Head of caudate nucleus (tissue), 42 donors: ENCODE measurements at regions not wholly inside any gene's neighbourhood (a gene's known extent, or its start where the extent isn't known, plus 50 kb on each side); places are given as distances from the start of the nearest gene placed in this dataset.
"Not testable (repeated sequence)": the region's sequence is repeated elsewhere in the genome, so short reads cannot be mapped to it uniquely, and the experiment has no call there.

Experiments
- DNase-seq, 42 donors: peaks; one replicate each; pipeline versions ENCODE4 v3.0.0 to v3.0.0-alpha.2; 2020 to 2021; ENCODE audit warnings: mixed read lengths in 7 of 42
- intact Hi-C: fragments of 100-400 bp; cut with DNase I; formaldehyde crosslinking; loops from one replicate; pipeline ENCODE4 v1.15.0; 2022

- no peak for DNase-seq
Measured at GRCh38 chr5:130316971-130317680, 412.9 kb downstream of the CHSY3 start.

GRCh38 chr5:130295235-130295634, 391.0 kb downstream of the CHSY3 start:
- intact Hi-C loops = no loop called here
- no peak for DNase-seq

More at GRCh38 chr5:130316971-130317680, 412.9 kb downstream of the CHSY3 start:
- intact Hi-C loops = no loop called here

GRCh38 chr5:130294798-130295197, 390.5 kb downstream of the CHSY3 start:
- intact Hi-C loops, DNase-seq: not testable (repeated sequence)

GRCh38 chr5:130290219-130290618, 386.0 kb downstream of the CHSY3 start:
- DNase-seq = no peak
- intact Hi-C loops = no loop called here

- no peak for DNase-seq
- intact Hi-C loops = no loop called here
Measured at GRCh38 chr5:130289132-130290088, 385.1 kb downstream of the CHSY3 start.

- intact Hi-C loops = no loop called here
- no peak for DNase-seq
Measured at GRCh38 chr5:130287438-130287837, 383.2 kb downstream of the CHSY3 start.

- DNase-seq = no peak
- intact Hi-C loops = no loop called here
Measured at GRCh38 chr5:130286971-130287370, 382.7 kb downstream of the CHSY3 start.

- DNase-seq = no peak
- intact Hi-C loops = no loop called here
Measured at GRCh38 chr5:130282049-130282448, 377.8 kb downstream of the CHSY3 start.

- intact Hi-C loops = no loop called here
Measured at GRCh38 chr5:130280528-130281217, 376.4 kb downstream of the CHSY3 start.

GRCh38 chr5:130279386-130279785, 375.1 kb downstream of the CHSY3 start:
- intact Hi-C loops = no loop called here
- no peak for DNase-seq

More at GRCh38 chr5:130280528-130281217, 376.4 kb downstream of the CHSY3 start:
- no peak for DNase-seq

- intact Hi-C loops = no loop called here
- no peak for DNase-seq
Measured at GRCh38 chr5:130278136-130278535, 373.9 kb downstream of the CHSY3 start.

GRCh38 chr5:130277522-130277921, 373.3 kb downstream of the CHSY3 start:
- no peak for DNase-seq
- intact Hi-C loops = no loop called here

GRCh38 chr5:130277002-130277401, 372.7 kb downstream of the CHSY3 start:
- intact Hi-C loops = no loop called here
- no peak for DNase-seq

- intact Hi-C loops = no loop called here
- no peak for DNase-seq
Measured at GRCh38 chr5:130272837-130273236, 368.6 kb downstream of the CHSY3 start.

- no peak for DNase-seq
- intact Hi-C loops = no loop called here
Measured at GRCh38 chr5:130270786-130271185, 366.5 kb downstream of the CHSY3 start.

GRCh38 chr5:130268489-130268888, 364.2 kb downstream of the CHSY3 start:
- DNase-seq = no peak
- intact Hi-C loops = no loop called here

- DNase-seq = no peak
- intact Hi-C loops = no loop called here
Measured at GRCh38 chr5:130267926-130268325, 363.7 kb downstream of the CHSY3 start.

- intact Hi-C loops = no loop called here
- DNase-seq = no peak
Measured at GRCh38 chr5:130260481-130260880, 356.2 kb downstream of the CHSY3 start.

- intact Hi-C loops = no loop called here
Measured at GRCh38 chr5:130251931-130252330, 347.7 kb downstream of the CHSY3 start.

GRCh38 chr5:130243641-130244040, 339.4 kb downstream of the CHSY3 start:
- intact Hi-C loops = no loop called here
- no peak for DNase-seq

More at GRCh38 chr5:130251931-130252330, 347.7 kb downstream of the CHSY3 start:
- DNase-seq = no peak
